Stomach (tissue), 8 donors: ENCODE measurements at regions not wholly inside any gene's neighbourhood (a gene's known extent, or its start where the extent isn't known, plus 50 kb on each side); places are given as distances from the start of the nearest gene placed in this dataset.
"Not testable (repeated sequence)": the region's sequence is repeated elsewhere in the genome, so short reads cannot be mapped to it uniquely, and the experiment has no call there.

Experiments used
- DNase-seq, 2 donors: peaks; one replicate each; pipeline versions ENCODE4 v3.0.0 to v3.0.0-alpha.2; 2013 to 2019
- H3K27ac ChIP-seq, 5 donors: fragments of 200-600 bp in 4 of 5; sonication (generic) in 4 of 5; one replicate each; pipeline ENCODE4 v1.5.1; 2013 to 2019; ENCODE audit warnings: mild to moderate bottlenecking in 1 of 5, moderate library complexity in 1 of 5
- H3K27me3 ChIP-seq, 3 donors: fragments of 200-600 bp; sonication (generic); one replicate each; pipeline ENCODE4 v1.5.1; 2017 to 2019; ENCODE audit warnings: mixed run types in 1 of 3
- H3K36me3 ChIP-seq, 4 donors: fragments of 200-600 bp; sonication (generic); 1 replicate in 3 of 4; 2 replicates in 1 of 4; pipeline ENCODE4 v1.5.1; 2016 to 2019
- H3K4me1 ChIP-seq, 4 donors: fragments of 200-600 bp; sonication (generic); one replicate each; pipeline ENCODE4 v1.5.1; 2016 to 2019
- H3K4me3 ChIP-seq, 4 donors: fragments of 200-600 bp; sonication (generic) in 3 of 4; one replicate each; pipeline ENCODE4 v1.5.1; 2016 to 2019; ENCODE audit warnings: mild to moderate bottlenecking in 1 of 4
- H3K9me3 ChIP-seq, 4 donors: fragments of 200-600 bp; sonication (generic); one replicate each; pipeline ENCODE4 v1.5.1; 2016 to 2019
- EP300 ChIP-seq: sonication (generic); formaldehyde crosslinking; IDR thresholded peaks from one replicate; pipeline ENCODE4 v1.6.1; 2017; ENCODE audit warnings: antibody characterized with exemption
- POLR2A ChIP-seq, 4 donors: fragments of 450-650 bp; IDR thresholded peaks; one replicate each; pipeline ENCODE4 v1.6.1; 2016; ENCODE audit warnings: antibody characterized with exemption in 4 of 4, control low read depth in 2 of 4, mild to moderate bottlenecking in 1 of 4, moderate library complexity in 1 of 4
- POLR2AphosphoS5 ChIP-seq, 3 donors: sonication (generic); formaldehyde crosslinking; IDR thresholded peaks; one replicate each; pipeline ENCODE4 v1.6.1; 2016; ENCODE audit warnings: antibody characterized with exemption in 3 of 3
- WGBS, 5 donors: extraction: QIAGEN DNeasy Blood & Tissue Kit in 3 of 5; methylation state at CpG; one replicate each; pipeline versions ENCODE4 v1.1.5 to v1.1.7; 2013 to 2018; 5-methylcytosine and 5-hydroxymethylcytosine counted together
- intact Hi-C: fragments of 100-400 bp; cut with DNase I; formaldehyde crosslinking; loops from one replicate; pipeline ENCODE4 v1.15.1; 2023; ENCODE audit warnings: low total_unique reads
- TF ChIP-seq, protein P1 (sequence below), 7 experiments: fragments of 450-650 bp in 4 of 7; fragments of 200-600 bp in 3 of 7; sonication (generic) in 3 of 7; IDR thresholded peaks; one replicate each; pipeline ENCODE4 v1.5.1; 2016 to 2019; ENCODE audit warnings: antibody characterized with exemption in 7 of 7, control low read depth in 2 of 7, mild to moderate bottlenecking in 1 of 7
- donor health status: healthy with polysubstance abuse.
- donor health status: Bipolar disorder and iron deficiency.
- donor health status: healthy.

DNA sequence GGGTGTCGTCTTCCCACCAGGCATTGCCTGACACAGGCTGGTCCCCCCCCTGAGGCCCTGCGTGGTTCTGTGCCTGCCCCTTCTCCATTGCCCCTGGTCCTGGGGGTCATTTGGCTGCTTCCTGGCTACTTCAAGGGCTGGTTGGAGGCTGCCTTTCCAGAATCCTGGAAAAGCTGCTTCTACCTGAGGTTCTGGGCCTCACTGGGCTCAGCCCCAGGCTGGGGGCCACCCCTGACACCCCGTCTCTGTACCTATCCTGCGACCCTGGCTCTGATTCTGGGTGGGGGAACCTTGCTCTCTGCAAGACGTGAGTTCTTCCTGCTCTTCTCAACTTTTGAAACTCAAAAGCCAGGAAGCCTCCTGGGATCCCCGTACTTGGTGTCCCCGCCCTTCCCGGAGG, 149.3 kb upstream of the PTPN1 start:
- Histone ChIP-seq H3K4me1 (peaks cover 0 to 9% (median 4%) of the 10 kb centered on the region in 4 donors), H3K9me3 (no peaks in the 10 kb centered on the region), H3K36me3 (no peaks in the 10 kb centered on the region), H3K4me3 (no peak overlapping the region), H3K27ac (no peak overlapping the region), H3K27me3 (no peaks in the 10 kb centered on the region)
- DNase-seq: no peak
- WGBS, 5 donors: 71 to 77% (median 77%) methylated on average over 8 of the region's 8 CpGs
- no peak for TF ChIP-seq POLR2A (IDR thresholded peaks at IDR 0.05)
- TF ChIP-seq EP300: no peak
- TF ChIP-seq, protein P1, sequence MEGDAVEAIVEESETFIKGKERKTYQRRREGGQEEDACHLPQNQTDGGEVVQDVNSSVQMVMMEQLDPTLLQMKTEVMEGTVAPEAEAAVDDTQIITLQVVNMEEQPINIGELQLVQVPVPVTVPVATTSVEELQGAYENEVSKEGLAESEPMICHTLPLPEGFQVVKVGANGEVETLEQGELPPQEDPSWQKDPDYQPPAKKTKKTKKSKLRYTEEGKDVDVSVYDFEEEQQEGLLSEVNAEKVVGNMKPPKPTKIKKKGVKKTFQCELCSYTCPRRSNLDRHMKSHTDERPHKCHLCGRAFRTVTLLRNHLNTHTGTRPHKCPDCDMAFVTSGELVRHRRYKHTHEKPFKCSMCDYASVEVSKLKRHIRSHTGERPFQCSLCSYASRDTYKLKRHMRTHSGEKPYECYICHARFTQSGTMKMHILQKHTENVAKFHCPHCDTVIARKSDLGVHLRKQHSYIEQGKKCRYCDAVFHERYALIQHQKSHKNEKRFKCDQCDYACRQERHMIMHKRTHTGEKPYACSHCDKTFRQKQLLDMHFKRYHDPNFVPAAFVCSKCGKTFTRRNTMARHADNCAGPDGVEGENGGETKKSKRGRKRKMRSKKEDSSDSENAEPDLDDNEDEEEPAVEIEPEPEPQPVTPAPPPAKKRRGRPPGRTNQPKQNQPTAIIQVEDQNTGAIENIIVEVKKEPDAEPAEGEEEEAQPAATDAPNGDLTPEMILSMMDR (IDR thresholded peaks at IDR 0.05): no peak
- no peak for TF ChIP-seq POLR2AphosphoS5 (IDR thresholded peaks at IDR 0.05)
- intact Hi-C loops: no loop called here

DNA sequence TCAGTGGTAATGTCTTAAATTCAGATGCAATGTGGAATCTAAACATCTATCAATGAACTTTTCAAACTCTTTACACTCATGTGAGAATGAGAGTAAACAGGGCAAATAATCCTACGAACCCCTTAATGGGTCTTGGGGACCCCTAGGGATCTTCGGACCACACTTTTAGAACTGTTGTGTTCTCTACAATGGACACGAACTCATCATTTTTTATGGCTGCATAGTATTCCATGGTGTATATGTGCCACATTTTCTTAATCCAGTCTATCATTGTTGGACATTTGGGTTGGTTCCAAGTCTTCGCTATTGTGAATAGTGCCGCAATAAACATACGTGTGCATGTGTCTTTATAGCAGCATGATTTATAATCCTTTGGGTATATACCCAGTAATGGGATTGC, 148.0 kb upstream of the PTPN1 start:
- H3K27ac ChIP-seq, DNase-seq, intact Hi-C loops, H3K36me3 ChIP-seq, H3K9me3 ChIP-seq, H3K27me3 ChIP-seq, H3K4me3 ChIP-seq: not testable (repeated sequence)
- 90 to 94% (median 94%) methylated on average over 3 to 6 of the region's 6 CpGs for WGBS, 5 donors
- peaks cover 0 to 18% (median 9%) of the 10 kb centered on the region in 4 donors for H3K4me1 ChIP-seq

GRCh38 chr20:50363027-50363426, 147.2 kb upstream of the PTPN1 start:
- no peaks in the 10 kb centered on the region for H3K36me3 ChIP-seq
- H3K9me3 ChIP-seq: no peaks in the 10 kb centered on the region
- H3K4me1 ChIP-seq: peaks cover 0 to 25% (median 9%) of the 10 kb centered on the region in 4 donors
- no peak overlapping the region for H3K4me3 ChIP-seq
- intact Hi-C loops: no loop called here
- TF ChIP-seq, protein P1 (IDR thresholded peaks at IDR 0.05): no peak
- TF ChIP-seq EP300: no peak
- TF ChIP-seq POLR2A (IDR thresholded peaks at IDR 0.05): no peak
- no peak for TF ChIP-seq POLR2AphosphoS5 (IDR thresholded peaks at IDR 0.05)
- DNase-seq: no peak
- 49 to 81% (median 70%) methylated on average over 5 of the region's 5 CpGs for WGBS, 5 donors
- H3K27me3 ChIP-seq: no peaks in the 10 kb centered on the region
- H3K27ac ChIP-seq: no peak overlapping the region

DNA sequence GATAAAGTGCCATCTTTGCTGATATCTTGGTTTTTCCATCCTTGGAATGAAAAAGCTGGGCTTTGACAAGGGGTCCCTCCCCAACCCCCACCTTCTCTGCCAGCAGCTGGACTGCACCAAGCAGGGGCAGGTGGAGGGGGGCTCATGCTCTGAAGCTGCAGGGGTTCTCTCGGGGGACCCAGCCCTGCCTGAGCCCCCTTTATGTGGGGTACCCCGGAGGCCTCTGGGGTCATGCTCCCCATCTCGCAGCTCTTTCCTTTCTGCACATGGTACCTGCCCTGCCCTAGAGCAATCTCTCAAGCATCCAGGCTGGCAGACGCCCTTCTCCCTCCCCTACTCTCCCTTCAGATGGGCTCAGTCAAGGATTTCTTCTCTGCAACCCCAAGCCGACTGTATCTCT, 146.7 kb upstream of the PTPN1 start:
- no peak overlapping the region for H3K27ac ChIP-seq
- H3K4me3 ChIP-seq: no peak overlapping the region
- H3K36me3 ChIP-seq: no peaks in the 10 kb centered on the region
- H3K4me1 ChIP-seq: peaks cover 0 to 29% (median 9%) of the 10 kb centered on the region in 4 donors
- no peak for DNase-seq
- no peak for TF ChIP-seq POLR2AphosphoS5 (IDR thresholded peaks at IDR 0.05)
- TF ChIP-seq POLR2A (IDR thresholded peaks at IDR 0.05): no peak
- TF ChIP-seq, protein P1 (IDR thresholded peaks at IDR 0.05): no peak
- TF ChIP-seq EP300: no peak
- H3K27me3 ChIP-seq: no peaks in the 10 kb centered on the region
- intact Hi-C loops: no loop called here
- no peaks in the 10 kb centered on the region for H3K9me3 ChIP-seq
- WGBS, 5 donors: 83 to 87% (median 85%) methylated on average over 5 of the region's 5 CpGs

GRCh38 chr20:50364542-50364941, 145.6 kb upstream of the PTPN1 start:
- H3K4me1 ChIP-seq: peaks cover 3 to 40% (median 14%) of the 10 kb centered on the region in 4 donors
- no peak for DNase-seq
- no peaks in the 10 kb centered on the region for H3K36me3 ChIP-seq
- H3K27ac ChIP-seq: no peak overlapping the region
- no peaks in the 10 kb centered on the region for H3K9me3 ChIP-seq
- H3K4me3 ChIP-seq: no peak overlapping the region
- intact Hi-C loops: no loop called here
- WGBS, 5 donors: 47 to 68% (median 59%) methylated on average over 6 of the region's 6 CpGs
- no peaks in the 10 kb centered on the region for H3K27me3 ChIP-seq
- no peak for TF ChIP-seq POLR2A (IDR thresholded peaks at IDR 0.05)
- no peak for TF ChIP-seq POLR2AphosphoS5 (IDR thresholded peaks at IDR 0.05)
- TF ChIP-seq, protein P1 (IDR thresholded peaks at IDR 0.05): no peak
- no peak for TF ChIP-seq EP300
